Esophagus muscularis mucosa (tissue), 4 donors: ENCODE measurements at regions not wholly inside any gene's neighbourhood (a gene's known extent, or its start where the extent isn't known, plus 50 kb on each side); places are given as distances from the start of the nearest gene placed in this dataset.

ENCODE experiments used
- CTCF ChIP-seq, 3 experiments: fragments of 200-600 bp in 2 of 3; fragments of 450-650 bp in 1 of 3; sonication (generic) in 2 of 3; IDR thresholded peaks; one replicate each; pipeline ENCODE4 v1.5.1; 2017 to 2019; ENCODE audit warnings: antibody characterized with exemption in 3 of 3, mild to moderate bottlenecking in 2 of 3, moderate library complexity in 1 of 3
- EP300 ChIP-seq: sonication (generic); formaldehyde crosslinking; IDR thresholded peaks from one replicate; pipeline ENCODE4 v1.6.1; 2017; ENCODE audit warnings: antibody characterized with exemption
- POLR2A ChIP-seq: fragments of 450-650 bp; IDR thresholded peaks from one replicate; pipeline ENCODE4 v1.6.1; 2017; ENCODE audit warnings: antibody characterized with exemption, moderate library complexity, mild to moderate bottlenecking, low read depth
- POLR2AphosphoS5 ChIP-seq, 2 donors: sonication (generic); formaldehyde crosslinking; IDR thresholded peaks; one replicate each; pipeline ENCODE4 v1.6.1; 2017; ENCODE audit warnings: antibody characterized with exemption in 2 of 2

- TF ChIP-seq CTCF (IDR thresholded peaks at IDR 0.05) (no peak), POLR2A (no peak), EP300 (no peak), POLR2AphosphoS5 (IDR thresholded peaks at IDR 0.05) (no peak)
Measured at GRCh38 chr13:22596171-22596863, 584.5 kb upstream of the SGCG start.
